Spinal cord (tissue), 9 donors: ENCODE measurements at regions not wholly inside any gene's neighbourhood (a gene's known extent, or its start where the extent isn't known, plus 50 kb on each side); places are given as distances from the start of the nearest gene placed in this dataset.
"Not testable (repeated sequence)": the region's sequence is repeated elsewhere in the genome, so short reads cannot be mapped to it uniquely, and the experiment has no call there.

ENCODE experiments used
- DNase-seq, 6 donors: peaks; one replicate each; pipeline versions ENCODE4 v3.0.0 to v3.0.0-alpha.2; 2013 to 2015; ENCODE audit warnings: low spot score in 6 of 6, low read depth in 4 of 6
- H3K27ac ChIP-seq: one replicate; pipeline ENCODE4 v1.5.1; 2013; ENCODE audit warnings: low read depth, low read length, control low read depth
- H3K27me3 ChIP-seq: one replicate; pipeline ENCODE4 v1.6.1; 2013; ENCODE audit warnings: low read length; ENCODE audit not compliant: control insufficient read depth, insufficient read depth
- H3K36me3 ChIP-seq: one replicate; pipeline ENCODE4 v1.6.1; 2013; ENCODE audit warnings: low read length; ENCODE audit not compliant: control insufficient read depth, insufficient read depth
- H3K4me1 ChIP-seq: one replicate; pipeline ENCODE4 v1.6.1; 2013; ENCODE audit warnings: low read length; ENCODE audit not compliant: control insufficient read depth, insufficient read depth
- H3K4me3 ChIP-seq: one replicate; pipeline ENCODE4 v1.5.1; 2013; ENCODE audit warnings: low read depth, low read length, control low read depth
- H3K9me3 ChIP-seq: one replicate; pipeline ENCODE4 v1.6.1; 2013; ENCODE audit warnings: low read length; ENCODE audit not compliant: control insufficient read depth, insufficient read depth
- WGBS: methylation state at CpG from one replicate; pipeline ENCODE4 v1.1.5; 2013; ENCODE audit warnings: missing lambda C conversion rate; ENCODE audit not compliant: insufficient coverage; 5-methylcytosine and 5-hydroxymethylcytosine counted together
- donor health status: healthy.

- Histone ChIP-seq H3K36me3 (no peaks in the 10 kb centered on the region), H3K27ac (no peak overlapping the region), H3K4me1 (peaks cover 8% of the 10 kb centered on the region), H3K27me3 (no peaks in the 10 kb centered on the region), H3K4me3 (no peak overlapping the region), H3K9me3 (no peaks in the 10 kb centered on the region)
- DNase-seq = no peak
- WGBS = 94% methylated on average over 22 of the region's 26 CpGs
Observed at GRCh38 chr18:78875778-78876650, 103.6 kb upstream of the SALL3 start.

- H3K27me3 ChIP-seq = no peaks in the 10 kb centered on the region
- H3K36me3 ChIP-seq = no peaks in the 10 kb centered on the region
- no peaks in the 10 kb centered on the region for H3K9me3 ChIP-seq
- 85% methylated on average over 1 of the region's 8 CpGs for WGBS
- no peak overlapping the region for H3K4me3 ChIP-seq
- DNase-seq = no peak
- H3K4me1 ChIP-seq = peaks cover 5% of the 10 kb centered on the region
- no peak overlapping the region for H3K27ac ChIP-seq
Observed at GRCh38 chr18:78876868-78877267, 102.8 kb upstream of the SALL3 start.

- Histone ChIP-seq H3K27ac (no peak overlapping the region), H3K4me1 (peaks cover 5% of the 10 kb centered on the region), H3K27me3 (no peaks in the 10 kb centered on the region), H3K4me3 (no peak overlapping the region), H3K9me3 (no peaks in the 10 kb centered on the region), H3K36me3 (no peaks in the 10 kb centered on the region)
- no peak for DNase-seq
- 95% methylated on average over 14 of the region's 15 CpGs for WGBS
Observed at GRCh38 chr18:78878335-78878734, 101.3 kb upstream of the SALL3 start.

- not testable (repeated sequence) for H3K27ac ChIP-seq, H3K36me3 ChIP-seq, H3K27me3 ChIP-seq, H3K9me3 ChIP-seq, DNase-seq, H3K4me1 ChIP-seq, H3K4me3 ChIP-seq
- WGBS = 95% methylated on average over 49 of the region's 56 CpGs
Observed at GRCh38 chr18:78879072-78879883, 100.3 kb upstream of the SALL3 start.

GRCh38 chr18:78882585-78882984 lies 97.0 kb upstream of the SALL3 start:
- Histone ChIP-seq H3K4me3 (no peak overlapping the region), H3K27me3 (no peaks in the 10 kb centered on the region), H3K27ac (no peak overlapping the region), H3K36me3 (no peaks in the 10 kb centered on the region), H3K9me3 (no peaks in the 10 kb centered on the region), H3K4me1 (no peaks in the 10 kb centered on the region)
- no peak for DNase-seq
- 65% methylated on average over 5 of the region's 7 CpGs for WGBS

GRCh38 chr18:78883501-78883900 lies 96.1 kb upstream of the SALL3 start:
- Histone ChIP-seq H3K9me3 (no peaks in the 10 kb centered on the region), H3K27me3 (no peaks in the 10 kb centered on the region), H3K4me1 (no peaks in the 10 kb centered on the region), H3K27ac (no peak overlapping the region), H3K36me3 (no peaks in the 10 kb centered on the region), H3K4me3 (no peak overlapping the region)
- DNase-seq = no peak
- 93% methylated on average over 4 of the region's 4 CpGs for WGBS

GRCh38 chr18:78884502-78884901 lies 95.1 kb upstream of the SALL3 start:
- Histone ChIP-seq H3K36me3 (no peaks in the 10 kb centered on the region), H3K27me3 (no peaks in the 10 kb centered on the region), H3K9me3 (peaks cover 7% of the 10 kb centered on the region), H3K4me1 (no peaks in the 10 kb centered on the region), H3K27ac (no peak overlapping the region), H3K4me3 (no peak overlapping the region)
- no CpG with 5 or more reads among the region's 1 CpG for WGBS
- no peak for DNase-seq

- H3K9me3 ChIP-seq = peaks cover 11% of the 10 kb centered on the region
- no CpG with 5 or more reads among the region's 1 CpG for WGBS
- H3K36me3 ChIP-seq = no peaks in the 10 kb centered on the region
- no peak overlapping the region for H3K27ac ChIP-seq
- no peaks in the 10 kb centered on the region for H3K27me3 ChIP-seq
- no peak for DNase-seq
- no peak overlapping the region for H3K4me3 ChIP-seq
- H3K4me1 ChIP-seq = no peaks in the 10 kb centered on the region
Observed at GRCh38 chr18:78889250-78889649, 90.4 kb upstream of the SALL3 start.

- peaks cover 11% of the 10 kb centered on the region for H3K9me3 ChIP-seq
- H3K36me3 ChIP-seq = no peaks in the 10 kb centered on the region
- no peak for DNase-seq
- H3K27ac ChIP-seq = no peak overlapping the region
- no peaks in the 10 kb centered on the region for H3K27me3 ChIP-seq
- no peaks in the 10 kb centered on the region for H3K4me1 ChIP-seq
- H3K4me3 ChIP-seq = no peak overlapping the region
- WGBS = 96% methylated on average over 2 of the region's 3 CpGs
Observed at GRCh38 chr18:78890388-78890787, 89.2 kb upstream of the SALL3 start.
